Muscle of back (tissue), 3 donors: ENCODE measurements at regions not wholly inside any gene's neighbourhood (a gene's known extent, or its start where the extent isn't known, plus 50 kb on each side); places are given as distances from the start of the nearest gene placed in this dataset.
"Not testable (repeated sequence)": the region's sequence is repeated elsewhere in the genome, so short reads cannot be mapped to it uniquely, and the experiment has no call there.

ENCODE experiments used
- DNase-seq, 3 donors: peaks; one replicate each; pipeline versions ENCODE4 v3.0.0 to v3.0.0-alpha.2; 2013

GRCh38 chr16:87196661-87197060 is 120.5 kb downstream of the C16orf95 start:
- DNase-seq = no peak

- DNase-seq = no peak
Observed at GRCh38 chr16:87198328-87198832, 118.8 kb downstream of the C16orf95 start.

DNA sequence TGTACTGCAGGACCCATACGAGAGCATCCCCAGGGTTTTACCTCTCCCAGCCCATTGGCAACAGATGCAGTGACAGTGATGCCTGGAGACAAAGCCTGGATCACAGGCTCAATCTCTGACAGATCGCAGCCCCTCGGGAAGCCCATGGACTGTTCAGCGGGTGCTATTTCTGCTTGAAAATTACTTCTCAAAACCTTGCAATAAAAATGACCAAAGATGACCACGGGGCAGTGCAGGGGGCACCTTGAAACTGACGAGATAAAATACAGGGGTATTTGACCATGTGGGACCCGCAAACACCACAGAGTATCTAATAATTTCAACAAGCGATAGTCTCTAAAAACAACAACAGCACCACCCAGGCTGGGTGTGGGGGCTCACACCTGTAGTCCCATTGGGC is 118.3 kb downstream of the C16orf95 start:
- no peak for DNase-seq

- no peak for DNase-seq
Observed at GRCh38 chr16:87199379-87199778, 117.8 kb downstream of the C16orf95 start.

DNA sequence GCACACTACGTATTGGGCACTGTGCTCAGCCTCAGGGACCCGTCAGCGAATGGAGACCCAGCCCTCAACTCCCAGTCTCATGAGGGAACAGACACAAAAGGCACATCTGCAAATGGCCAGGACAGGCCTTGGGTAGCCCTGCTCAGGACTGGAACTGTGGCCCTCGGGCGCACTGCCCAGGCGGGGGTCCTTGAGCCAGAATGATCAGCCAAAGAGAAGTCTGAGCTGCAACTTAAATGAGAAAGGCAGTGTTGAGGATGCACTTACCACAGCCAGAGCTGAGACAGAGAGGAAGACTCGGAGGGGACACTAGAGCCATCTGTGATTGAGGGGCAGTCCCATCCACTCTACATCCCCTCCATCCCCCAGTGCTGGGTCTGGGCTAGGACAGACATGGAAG is 117.3 kb downstream of the C16orf95 start:
- DNase-seq = no peak

DNA sequence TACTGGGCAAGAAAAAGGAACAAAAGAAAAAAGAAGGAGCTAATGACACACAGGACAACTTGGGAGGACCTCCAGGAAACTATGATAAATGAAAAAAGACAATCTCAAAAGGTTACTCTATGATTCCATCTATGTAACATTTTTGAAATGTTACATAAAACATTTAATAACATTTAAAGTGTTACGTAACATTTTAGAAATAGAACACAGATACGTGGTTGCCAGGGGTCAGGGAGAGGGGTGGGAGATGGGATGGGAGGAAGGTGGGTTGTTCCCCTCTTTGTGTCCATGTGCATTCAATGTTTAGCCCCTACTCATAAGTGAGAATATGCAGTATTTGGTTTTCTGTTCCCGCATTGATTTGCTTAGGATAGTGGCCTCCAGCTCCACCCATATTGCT is 116.6 kb downstream of the C16orf95 start:
- no peak for DNase-seq

DNA sequence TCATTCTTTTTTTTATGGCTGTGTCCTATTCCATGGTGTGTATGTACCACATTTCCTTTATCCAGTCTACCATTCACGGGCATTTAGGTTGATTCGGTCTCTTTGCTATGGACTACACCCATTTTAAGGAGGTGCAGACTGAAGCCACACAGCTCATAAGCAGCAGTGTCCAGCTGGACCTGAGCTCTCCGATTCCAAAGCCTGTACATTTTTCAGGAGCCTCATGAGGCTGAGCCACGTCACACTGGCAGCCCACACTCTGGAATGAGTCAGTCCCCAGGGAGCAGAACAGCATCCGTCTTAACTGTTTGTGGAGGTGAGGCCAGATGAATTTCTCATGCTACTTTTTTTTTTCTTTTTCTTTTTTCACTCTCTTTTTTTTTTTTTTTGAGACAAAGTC is 116.1 kb downstream of the C16orf95 start:
- DNase-seq = peak; percentile 82 to 97 (median 85)

GRCh38 chr16:87201790-87202189 is 115.4 kb downstream of the C16orf95 start:
- DNase-seq = no peak

- DNase-seq = peak in 1 of 3 donors; percentile 52
Observed at GRCh38 chr16:87202346-87202745, 114.8 kb downstream of the C16orf95 start.

GRCh38 chr16:87203060-87203656 is 114.0 kb downstream of the C16orf95 start:
- DNase-seq = peak in 2 of 3 donors; percentile 78 to 80

GRCh38 chr16:87206646-87207451 is 110.3 kb downstream of the C16orf95 start:
- DNase-seq = peak in 1 of 3 donors; percentile 52

- peak; percentile 80 to 89 (median 83) for DNase-seq
Observed at GRCh38 chr16:87207509-87207908, 109.7 kb downstream of the C16orf95 start.

GRCh38 chr16:87207965-87208364 is 109.2 kb downstream of the C16orf95 start:
- DNase-seq = no peak

GRCh38 chr16:87208968-87209367 is 108.2 kb downstream of the C16orf95 start:
- DNase-seq = not testable (repeated sequence)

GRCh38 chr16:87209808-87210512 is 107.2 kb downstream of the C16orf95 start:
- no peak for DNase-seq

- DNase-seq = no peak
Observed at GRCh38 chr16:87210894-87211293, 106.3 kb downstream of the C16orf95 start.

DNA sequence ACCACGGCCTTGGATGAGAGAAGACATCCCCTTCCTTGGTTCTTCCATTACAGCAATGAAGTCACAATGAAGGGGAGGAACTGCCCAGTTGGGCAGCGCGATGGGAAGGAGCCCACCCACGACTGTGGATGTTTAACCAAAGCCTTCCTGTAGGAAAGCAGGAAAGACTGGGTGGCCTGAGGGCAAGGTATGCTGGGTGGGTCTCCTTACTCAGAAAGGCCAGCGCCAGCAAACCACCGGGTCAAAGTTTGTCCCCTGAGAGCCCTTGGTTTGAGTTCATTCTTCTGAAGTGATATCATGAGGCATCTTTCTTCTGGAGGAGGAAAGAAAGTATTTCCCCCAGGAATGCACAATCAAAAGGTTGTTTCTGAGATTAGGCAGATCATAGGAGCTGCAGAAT is 105.2 kb downstream of the C16orf95 start:
- DNase-seq = peak in 1 of 3 donors; percentile 49

DNA sequence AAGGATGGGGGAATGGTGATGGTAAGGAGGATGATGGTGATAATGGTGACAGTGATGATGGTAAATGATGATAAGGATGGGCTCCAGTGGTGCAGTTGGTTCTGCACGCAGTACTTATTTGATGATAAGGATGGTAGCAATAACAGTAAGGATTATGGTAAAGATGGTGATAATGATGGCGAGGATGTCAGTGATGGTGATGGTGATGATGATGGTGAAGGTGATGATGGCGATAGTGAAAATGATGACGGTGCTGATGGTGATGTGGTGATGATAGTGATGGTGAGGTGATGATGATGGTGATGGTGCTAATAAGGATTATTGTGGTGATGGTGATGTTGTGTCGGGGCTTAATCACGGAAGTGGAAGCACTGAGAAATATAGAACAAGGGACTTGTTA is 103.7 kb downstream of the C16orf95 start:
- DNase-seq = no peak

DNA sequence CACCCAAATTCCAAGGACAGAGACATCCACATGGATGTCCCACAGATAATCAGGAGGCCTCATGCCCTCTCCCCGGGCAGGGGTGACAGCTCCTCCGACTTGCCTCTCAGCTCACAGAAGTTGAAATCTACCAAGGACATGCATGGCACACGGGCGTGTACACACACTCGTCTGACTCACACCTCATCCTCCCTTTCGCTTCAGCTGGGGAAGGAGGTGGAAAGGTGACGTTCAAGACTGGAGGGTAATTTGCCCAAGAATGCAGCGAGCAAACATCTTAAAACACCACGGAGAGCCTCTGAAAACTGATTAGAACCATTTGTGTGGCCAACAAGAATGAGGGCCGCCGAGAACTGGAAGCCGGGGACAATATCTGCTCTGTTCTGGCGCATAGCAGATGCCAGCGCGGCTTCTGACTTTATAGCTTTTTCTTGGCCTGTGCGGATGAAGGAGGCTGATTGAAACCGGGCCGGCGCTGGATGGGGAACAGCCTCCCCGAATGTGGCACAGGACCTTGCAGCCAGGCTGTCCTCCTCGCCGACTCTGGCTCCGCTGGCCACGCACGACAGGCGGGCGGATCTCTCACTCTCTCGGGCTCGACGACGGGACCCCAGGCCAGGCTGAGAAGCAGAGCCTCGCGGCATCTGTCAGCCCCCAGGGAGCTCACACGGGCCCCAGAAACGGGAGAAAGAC is 100.9 kb downstream of the C16orf95 start:
- no peak for DNase-seq

DNA sequence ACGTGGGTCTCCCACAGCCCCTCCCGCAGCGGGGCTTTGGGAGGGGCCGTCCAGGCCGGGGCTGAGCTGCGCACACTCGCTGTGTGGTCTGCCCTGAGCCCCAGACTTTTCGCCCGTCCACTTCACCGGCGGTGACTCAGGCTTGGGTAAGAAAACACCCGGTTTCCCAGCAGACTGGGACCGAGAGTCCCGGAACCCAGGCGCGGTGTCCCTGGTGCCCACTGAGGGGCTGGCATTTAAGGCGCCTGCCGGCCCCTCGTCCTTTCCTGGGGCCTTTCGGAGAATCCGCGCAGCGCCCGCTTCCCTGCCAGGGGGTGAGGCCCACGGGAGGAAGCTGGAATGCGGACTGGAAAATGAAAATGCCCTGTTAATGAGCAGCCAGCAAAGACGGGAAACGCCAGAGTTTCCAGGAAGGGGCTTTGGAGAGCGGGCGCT is 100.3 kb downstream of the C16orf95 start:
- DNase-seq = no peak

GRCh38 chr16:87217802-87218201 is 99.4 kb downstream of the C16orf95 start:
- not testable (repeated sequence) for DNase-seq
